Testis (tissue), 2 donors: ENCODE measurements at regions not wholly inside any gene's neighbourhood (a gene's known extent, or its start where the extent isn't known, plus 50 kb on each side); places are given as distances from the start of the nearest gene placed in this dataset.

Experiments
- CTCF ChIP-seq, 3 experiments: fragments of 450-650 bp in 2 of 3; fragments of 200-600 bp in 1 of 3; sonication (generic) in 1 of 3; IDR thresholded peaks; one replicate each; pipeline ENCODE4 v1.5.1; 2016 to 2019; ENCODE audit warnings: antibody characterized with exemption in 3 of 3, mild to moderate bottlenecking in 2 of 3, moderate library complexity in 1 of 3
- POLR2A ChIP-seq: fragments of 450-650 bp; IDR thresholded peaks from one replicate; pipeline ENCODE4 v1.6.1; 2017; ENCODE audit warnings: antibody characterized with exemption, mild to moderate bottlenecking, moderate library complexity

GRCh38 chr6:4668271-4669179 lies 107.7 kb upstream of the CDYL start:
- TF ChIP-seq CTCF (IDR thresholded peaks at IDR 0.05) (no peak), POLR2A (no peak)
